Activated CD4-positive, alpha-beta T cell treated with anti-CD3 and anti-CD28 coated beads, Interleukin-2, amount 10 ng/mL, durations not matched to agents 7 days and 5 days (primary cell): ENCODE measurements at regions not wholly inside any gene's neighbourhood (a gene's known extent, or its start where the extent isn't known, plus 50 kb on each side); places are given as distances from the start of the nearest gene placed in this dataset.
A peak's percentile ranks its signal among the peaks of the same experiment; 100 is the strongest.
"Not testable (repeated sequence)": the region's sequence is repeated elsewhere in the genome, so short reads cannot be mapped to it uniquely, and the experiment has no call there.

Experiments
- CTCF ChIA-PET: fragments of 350-600 bp; sonication (Branson Sonifier 250); formaldehyde crosslinking; loops from one replicate; lab custom pipeline; 2021; ENCODE audit warnings: antibody characterized with exemption; lab: Charles Lee
- POLR2A ChIA-PET: fragments of 350-600 bp; sonication (Branson Sonifier 250); formaldehyde crosslinking; loops from one replicate; lab custom pipeline; 2021; ENCODE audit warnings: antibody characterized with exemption; lab: Charles Lee
- DNase-seq: peaks from one replicate; pipeline ENCODE4 v3.0.0-alpha.2; 2020
- H3K27ac Mint-ChIP-seq: one replicate; pipeline ENCODE4 v1.8.0; 2021; ENCODE audit warnings: mild to moderate bottlenecking, moderate library complexity, mixed read lengths
- H3K27me3 Mint-ChIP-seq: one replicate; pipeline ENCODE4 v1.8.0; 2021; ENCODE audit warnings: mixed read lengths
- H3K36me3 Mint-ChIP-seq: one replicate; pipeline ENCODE4 v1.8.0; 2021; ENCODE audit warnings: low read depth, mixed read lengths
- H3K4me1 Mint-ChIP-seq: one replicate; pipeline ENCODE4 v1.8.0; 2021; ENCODE audit warnings: mixed read lengths
- H3K4me3 Mint-ChIP-seq: one replicate; pipeline ENCODE4 v1.8.0; 2021; ENCODE audit warnings: mild to moderate bottlenecking, moderate library complexity, mixed read lengths
- H3K9me3 Mint-ChIP-seq: one replicate; pipeline ENCODE4 v1.8.0; 2021; ENCODE audit warnings: mixed read lengths

GRCh38 chr7:115183431-115184057, 261.6 kb downstream of the MDFIC start:
- Mint-ChIP-seq H3K9me3 (peaks cover 2% of the 10 kb centered on the region), H3K27ac (no peak overlapping the region)
- CTCF ChIA-PET = no interaction called here

GRCh38 chr7:115178835-115179234, 256.9 kb downstream of the MDFIC start:
- peaks cover 5% of the 10 kb centered on the region for H3K27me3 Mint-ChIP-seq
- no peaks in the 10 kb centered on the region for H3K36me3 Mint-ChIP-seq
- H3K4me3 Mint-ChIP-seq = no peak overlapping the region
- CTCF ChIA-PET = no interaction called here
- H3K9me3 Mint-ChIP-seq = peaks cover 2% of the 10 kb centered on the region
- DNase-seq = no peak
- no peak overlapping the region for H3K27ac Mint-ChIP-seq
- H3K4me1 Mint-ChIP-seq = peaks cover 8% of the 10 kb centered on the region
- POLR2A ChIA-PET = no interaction called here

More at GRCh38 chr7:115183431-115184057, 261.6 kb downstream of the MDFIC start:
- Mint-ChIP-seq H3K36me3 (no peaks in the 10 kb centered on the region), H3K4me3 (no peak overlapping the region), H3K27me3 (peaks cover 2% of the 10 kb centered on the region), H3K4me1 (peaks cover 14% of the 10 kb centered on the region)
- DNase-seq = no peak
- POLR2A ChIA-PET = no interaction called here

GRCh38 chr7:115177823-115178222, 255.9 kb downstream of the MDFIC start:
- H3K27ac Mint-ChIP-seq = no peak overlapping the region
- ChIA-PET CTCF (interaction anchor here (0.7 kb wide), 1 partner anchor 46 kb away, joined by 3 read pairs; no protein-coding TSS in a partner anchor), POLR2A (no interaction called here)
- peaks cover 5% of the 10 kb centered on the region for H3K27me3 Mint-ChIP-seq
- no peaks in the 10 kb centered on the region for H3K4me1 Mint-ChIP-seq
- H3K4me3 Mint-ChIP-seq = no peak overlapping the region
- H3K36me3 Mint-ChIP-seq = no peaks in the 10 kb centered on the region
- H3K9me3 Mint-ChIP-seq = peaks cover 5% of the 10 kb centered on the region
- DNase-seq = no peak

GRCh38 chr7:115177103-115177502, 255.2 kb downstream of the MDFIC start:
- Mint-ChIP-seq H3K9me3 (peaks cover 5% of the 10 kb centered on the region), H3K27ac (no peak overlapping the region)
- POLR2A ChIA-PET = no interaction called here

GRCh38 chr7:115172397-115172796, 250.5 kb downstream of the MDFIC start:
- H3K4me1 Mint-ChIP-seq, H3K27ac Mint-ChIP-seq, H3K27me3 Mint-ChIP-seq, DNase-seq, H3K9me3 Mint-ChIP-seq, H3K36me3 Mint-ChIP-seq, POLR2A ChIA-PET, CTCF ChIA-PET, H3K4me3 Mint-ChIP-seq: not testable (repeated sequence)

More at GRCh38 chr7:115177103-115177502, 255.2 kb downstream of the MDFIC start:
- H3K27me3 Mint-ChIP-seq = peaks cover 6% of the 10 kb centered on the region
- H3K4me1 Mint-ChIP-seq = no peaks in the 10 kb centered on the region
- no peak for DNase-seq
- no peak overlapping the region for H3K4me3 Mint-ChIP-seq
- CTCF ChIA-PET = interaction anchor here (0.7 kb wide), 1 partner anchor 45 kb away, joined by 3 read pairs; no protein-coding TSS in a partner anchor
- no peaks in the 10 kb centered on the region for H3K36me3 Mint-ChIP-seq

- CTCF ChIA-PET = no interaction called here
- Mint-ChIP-seq H3K27ac (no peak overlapping the region), H3K9me3 (no peaks in the 10 kb centered on the region), H3K4me3 (no peak overlapping the region), H3K4me1 (no peaks in the 10 kb centered on the region), H3K27me3 (no peaks in the 10 kb centered on the region), H3K36me3 (no peaks in the 10 kb centered on the region)
- POLR2A ChIA-PET = no interaction called here
- no peak for DNase-seq
These were observed 232.0 kb downstream of the MDFIC start for GRCh38 chr7:115153769-115154477.

- no peaks in the 10 kb centered on the region for H3K27me3 Mint-ChIP-seq
- no peak overlapping the region for H3K4me3 Mint-ChIP-seq
- no peak overlapping the region for H3K27ac Mint-ChIP-seq
- H3K4me1 Mint-ChIP-seq = no peaks in the 10 kb centered on the region
- no peak for DNase-seq
- no peaks in the 10 kb centered on the region for H3K36me3 Mint-ChIP-seq
- H3K9me3 Mint-ChIP-seq = no peaks in the 10 kb centered on the region
- ChIA-PET POLR2A (no interaction called here), CTCF (no interaction called here)
These were observed 231.3 kb downstream of the MDFIC start for GRCh38 chr7:115153176-115153575.

- no peaks in the 10 kb centered on the region for H3K4me1 Mint-ChIP-seq
- H3K27me3 Mint-ChIP-seq = peaks cover 8% of the 10 kb centered on the region
- no peaks in the 10 kb centered on the region for H3K36me3 Mint-ChIP-seq
- no peak for DNase-seq
- CTCF ChIA-PET = interaction anchor here (0.6 kb wide), 1 partner anchor 111 kb away, joined by 3 read pairs; no protein-coding TSS in a partner anchor
- H3K27ac Mint-ChIP-seq = no peak overlapping the region
- H3K9me3 Mint-ChIP-seq = no peaks in the 10 kb centered on the region
- no peak overlapping the region for H3K4me3 Mint-ChIP-seq
- POLR2A ChIA-PET = no interaction called here
These were observed 224.3 kb downstream of the MDFIC start for GRCh38 chr7:115146148-115146547.

GRCh38 chr7:115145512-115145911, 223.6 kb downstream of the MDFIC start:
- POLR2A ChIA-PET = no interaction called here
- Mint-ChIP-seq H3K27me3 (peaks cover 8% of the 10 kb centered on the region), H3K36me3 (no peaks in the 10 kb centered on the region), H3K9me3 (no peaks in the 10 kb centered on the region), H3K4me3 (no peak overlapping the region), H3K4me1 (no peaks in the 10 kb centered on the region), H3K27ac (no peak overlapping the region)
- no peak for DNase-seq
- CTCF ChIA-PET = interaction anchor here (0.6 kb wide), 1 partner anchor 111 kb away, joined by 3 read pairs; no protein-coding TSS in a partner anchor

- no peak overlapping the region for H3K4me3 Mint-ChIP-seq
- peaks cover 29% of the 10 kb centered on the region for H3K4me1 Mint-ChIP-seq
- peaks cover 8% of the 10 kb centered on the region for H3K9me3 Mint-ChIP-seq
- no peak for DNase-seq
- CTCF ChIA-PET = no interaction called here
- peaks cover 4% of the 10 kb centered on the region for H3K27me3 Mint-ChIP-seq
- POLR2A ChIA-PET = no interaction called here
- no peak overlapping the region for H3K27ac Mint-ChIP-seq
- peaks cover 5% of the 10 kb centered on the region for H3K36me3 Mint-ChIP-seq
These were observed 215.9 kb downstream of the MDFIC start for GRCh38 chr7:115137816-115138215.

- CTCF ChIA-PET = no interaction called here
- Mint-ChIP-seq H3K9me3 (peaks cover 12% of the 10 kb centered on the region), H3K36me3 (peaks cover 5% of the 10 kb centered on the region), H3K27me3 (peaks cover 2% of the 10 kb centered on the region), H3K27ac (no peak overlapping the region), H3K4me1 (peaks cover 31% of the 10 kb centered on the region), H3K4me3 (no peak overlapping the region)
- POLR2A ChIA-PET = no interaction called here
- DNase-seq = no peak
These were observed 215.0 kb downstream of the MDFIC start for GRCh38 chr7:115136796-115137443.

GRCh38 chr7:115135769-115136410, 214.0 kb downstream of the MDFIC start:
- Mint-ChIP-seq H3K27me3 (peaks cover 3% of the 10 kb centered on the region), H3K27ac (peak overlapping the region; percentile 51)
- CTCF ChIA-PET = interaction anchor here (1.0 kb wide), 1 partner anchor 18 kb away, joined by 3 read pairs; no protein-coding TSS in a partner anchor

More at GRCh38 chr7:115135769-115136410, 214.0 kb downstream of the MDFIC start:
- peaks cover 31% of the 10 kb centered on the region for H3K4me1 Mint-ChIP-seq
- POLR2A ChIA-PET = no interaction called here
- H3K36me3 Mint-ChIP-seq = peaks cover 5% of the 10 kb centered on the region
- peaks cover 15% of the 10 kb centered on the region for H3K9me3 Mint-ChIP-seq
- H3K4me3 Mint-ChIP-seq = no peak overlapping the region
- no peak for DNase-seq
